BE2C (cell line): ENCODE measurements at regions not wholly inside any gene's neighbourhood (a gene's known extent, or its start where the extent isn't known, plus 50 kb on each side); places are given as distances from the start of the nearest gene placed in this dataset.

ENCODE experiments used
- DNase-seq: peaks from one replicate; pipeline ENCODE4 v3.0.0-alpha.2; 2020
- H3K27me3 ChIP-seq: fragments of 250-450 bp; sonication (Bioruptor Pico); 2 replicates; pipeline ENCODE4 v1.5.1; 2020; ENCODE audit warnings: mild to moderate bottlenecking
- H3K36me3 ChIP-seq: fragments of 250-450 bp; sonication (Bioruptor Pico); 2 replicates; pipeline ENCODE4 v1.5.1; 2020; ENCODE audit warnings: mild to moderate bottlenecking
- H3K4me1 ChIP-seq: fragments of 250-450 bp; sonication (Bioruptor Pico); 2 replicates; pipeline ENCODE4 v1.5.1; 2020
- H3K4me3 ChIP-seq: 2 replicates; pipeline ENCODE4 v1.5.1; 2011; ENCODE audit warnings: low read depth, low read length
- H3K9me3 ChIP-seq: fragments of 250-450 bp; sonication (Bioruptor Pico); 2 replicates; pipeline ENCODE4 v1.5.1; 2020
- TF ChIP-seq, protein P1 (sequence below): IDR thresholded peaks from 2 replicates; pipeline ENCODE4 v1.5.1; 2012; ENCODE audit warnings: mild to moderate bottlenecking, low read depth, low read length

GRCh38 chr4:104896660-104897645 lies 249.7 kb upstream of the TET2 start:
- Histone ChIP-seq H3K9me3 (no peaks in the 10 kb centered on the region), H3K27me3 (no peaks in the 10 kb centered on the region), H3K4me1 (no peaks in the 10 kb centered on the region; the same call in 1 of the 2 replicates), H3K36me3 (no peaks in the 10 kb centered on the region), H3K4me3 (no peak overlapping the region)
- no peak for DNase-seq
- TF ChIP-seq, protein P1, sequence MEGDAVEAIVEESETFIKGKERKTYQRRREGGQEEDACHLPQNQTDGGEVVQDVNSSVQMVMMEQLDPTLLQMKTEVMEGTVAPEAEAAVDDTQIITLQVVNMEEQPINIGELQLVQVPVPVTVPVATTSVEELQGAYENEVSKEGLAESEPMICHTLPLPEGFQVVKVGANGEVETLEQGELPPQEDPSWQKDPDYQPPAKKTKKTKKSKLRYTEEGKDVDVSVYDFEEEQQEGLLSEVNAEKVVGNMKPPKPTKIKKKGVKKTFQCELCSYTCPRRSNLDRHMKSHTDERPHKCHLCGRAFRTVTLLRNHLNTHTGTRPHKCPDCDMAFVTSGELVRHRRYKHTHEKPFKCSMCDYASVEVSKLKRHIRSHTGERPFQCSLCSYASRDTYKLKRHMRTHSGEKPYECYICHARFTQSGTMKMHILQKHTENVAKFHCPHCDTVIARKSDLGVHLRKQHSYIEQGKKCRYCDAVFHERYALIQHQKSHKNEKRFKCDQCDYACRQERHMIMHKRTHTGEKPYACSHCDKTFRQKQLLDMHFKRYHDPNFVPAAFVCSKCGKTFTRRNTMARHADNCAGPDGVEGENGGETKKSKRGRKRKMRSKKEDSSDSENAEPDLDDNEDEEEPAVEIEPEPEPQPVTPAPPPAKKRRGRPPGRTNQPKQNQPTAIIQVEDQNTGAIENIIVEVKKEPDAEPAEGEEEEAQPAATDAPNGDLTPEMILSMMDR: no peak

DNA sequence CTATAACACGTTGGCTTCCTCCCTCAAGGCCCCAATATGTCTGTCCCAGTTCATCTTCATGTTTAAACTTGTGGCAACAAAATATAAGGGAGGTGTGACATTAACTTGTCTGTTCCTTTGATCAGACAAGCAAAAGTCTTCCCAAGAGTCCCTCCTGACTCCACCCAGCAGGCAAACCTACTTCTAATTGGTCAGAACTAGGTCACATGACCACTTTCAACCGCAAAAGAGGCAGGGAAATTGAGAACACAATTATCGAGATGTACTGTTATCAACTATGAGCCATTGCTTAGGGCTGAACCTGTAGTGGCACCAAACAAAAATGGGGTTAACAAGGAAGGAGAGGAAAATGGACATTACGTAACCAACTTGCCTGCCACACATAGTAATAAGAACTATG lies 246.8 kb upstream of the TET2 start:
- H3K4me1 ChIP-seq: no peaks in the 10 kb centered on the region; the same call in 1 of the 2 replicates
- no peak overlapping the region for H3K4me3 ChIP-seq
- TF ChIP-seq, protein P1: no peak
- DNase-seq: no peak
- H3K36me3 ChIP-seq: no peaks in the 10 kb centered on the region
- H3K27me3 ChIP-seq: no peaks in the 10 kb centered on the region
- H3K9me3 ChIP-seq: no peaks in the 10 kb centered on the region

DNA sequence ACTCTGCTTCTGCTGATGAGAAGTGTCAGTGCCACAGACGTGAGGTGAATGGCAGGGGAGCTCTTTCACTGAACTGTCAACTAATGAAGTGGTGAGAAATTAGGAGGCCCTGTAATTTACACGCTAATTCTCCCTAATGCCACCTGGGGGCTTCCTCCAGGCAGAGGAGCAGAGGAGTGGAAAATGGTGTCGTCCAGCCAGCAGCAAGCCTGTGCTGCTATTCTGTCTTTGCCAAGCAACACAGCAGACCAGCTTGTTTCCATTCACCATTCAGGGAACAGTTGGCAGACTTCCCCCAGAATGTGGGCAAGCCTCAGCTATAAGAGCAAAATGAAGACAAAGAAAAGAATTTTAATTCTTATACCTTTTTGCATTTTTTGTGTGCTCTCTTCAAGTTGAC lies 245.2 kb upstream of the TET2 start:
- no peaks in the 10 kb centered on the region; the same call in 1 of the 2 replicates for H3K4me1 ChIP-seq
- TF ChIP-seq, protein P1: no peak
- H3K9me3 ChIP-seq: no peaks in the 10 kb centered on the region
- no peak for DNase-seq
- H3K36me3 ChIP-seq: no peaks in the 10 kb centered on the region
- H3K4me3 ChIP-seq: no peak overlapping the region
- no peaks in the 10 kb centered on the region for H3K27me3 ChIP-seq

DNA sequence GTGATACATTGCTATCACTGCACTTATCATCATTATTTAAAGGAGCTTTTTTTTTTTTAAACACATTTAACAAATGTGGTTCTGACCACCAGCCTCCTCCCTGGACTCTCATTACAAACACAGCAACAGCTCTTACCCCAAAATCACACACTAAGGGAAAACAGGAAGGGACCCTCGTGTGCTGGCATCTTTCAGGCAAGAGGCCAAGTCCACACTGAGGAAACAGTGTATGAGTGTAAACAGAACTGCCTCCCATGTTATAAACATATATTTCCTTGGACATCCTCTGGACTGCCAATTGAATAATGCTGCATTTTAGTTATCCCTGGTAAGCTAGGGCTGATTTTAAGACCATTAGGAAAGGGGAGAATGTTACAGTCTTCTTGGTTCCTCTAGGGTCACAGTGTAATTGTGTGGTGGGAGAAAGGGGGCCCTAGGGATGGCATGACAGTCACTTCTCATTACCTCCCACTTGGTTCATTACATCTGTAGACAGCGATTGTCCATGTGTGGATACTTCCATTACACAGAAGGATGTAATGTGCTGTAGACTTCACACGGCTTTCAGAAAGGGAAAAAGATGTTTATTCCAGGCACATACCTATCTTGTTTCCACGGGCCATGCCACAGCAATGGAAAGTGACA lies 244.6 kb upstream of the TET2 start:
- TF ChIP-seq, protein P1: no peak
- DNase-seq: no peak
- no peaks in the 10 kb centered on the region for H3K36me3 ChIP-seq
- no peaks in the 10 kb centered on the region for H3K4me1 ChIP-seq
- H3K4me3 ChIP-seq: no peak overlapping the region
- H3K9me3 ChIP-seq: no peaks in the 10 kb centered on the region
- no peaks in the 10 kb centered on the region for H3K27me3 ChIP-seq

DNA sequence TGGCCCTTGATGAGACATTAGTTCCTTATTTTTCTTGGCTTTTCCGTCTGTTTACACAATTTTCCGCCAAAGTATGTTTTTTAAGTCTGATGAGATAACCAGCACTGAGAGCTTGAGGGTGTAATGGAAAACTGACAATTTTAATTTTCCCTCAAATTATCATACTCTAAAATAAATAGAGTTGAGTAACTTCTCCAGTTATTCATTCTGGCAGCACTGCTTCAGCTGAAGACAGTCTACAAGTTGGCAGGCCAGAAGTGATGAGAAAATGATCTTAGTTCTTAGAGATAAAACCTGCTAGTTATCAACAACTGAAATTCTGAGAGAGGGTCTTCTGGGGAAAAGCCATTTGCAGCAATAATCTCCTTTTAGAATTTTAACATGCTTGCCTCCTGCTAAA lies 241.6 kb upstream of the TET2 start:
- Histone ChIP-seq H3K27me3 (no peaks in the 10 kb centered on the region), H3K4me3 (no peak overlapping the region), H3K9me3 (no peaks in the 10 kb centered on the region), H3K4me1 (no peaks in the 10 kb centered on the region), H3K36me3 (no peaks in the 10 kb centered on the region)
- TF ChIP-seq, protein P1: no peak
- no peak for DNase-seq

GRCh38 chr4:104905546-104905945 lies 241.1 kb upstream of the TET2 start:
- no peaks in the 10 kb centered on the region for H3K9me3 ChIP-seq
- TF ChIP-seq, protein P1: no peak
- no peaks in the 10 kb centered on the region for H3K27me3 ChIP-seq
- no peaks in the 10 kb centered on the region for H3K4me1 ChIP-seq
- no peak overlapping the region for H3K4me3 ChIP-seq
- DNase-seq: no peak
- H3K36me3 ChIP-seq: no peaks in the 10 kb centered on the region
